ENCODE measurements at regions not wholly inside any gene's neighbourhood (a gene's known extent, or its start where the extent isn't known, plus 50 kb on each side); places are given as distances from the start of the nearest gene placed in this dataset.

DNA sequence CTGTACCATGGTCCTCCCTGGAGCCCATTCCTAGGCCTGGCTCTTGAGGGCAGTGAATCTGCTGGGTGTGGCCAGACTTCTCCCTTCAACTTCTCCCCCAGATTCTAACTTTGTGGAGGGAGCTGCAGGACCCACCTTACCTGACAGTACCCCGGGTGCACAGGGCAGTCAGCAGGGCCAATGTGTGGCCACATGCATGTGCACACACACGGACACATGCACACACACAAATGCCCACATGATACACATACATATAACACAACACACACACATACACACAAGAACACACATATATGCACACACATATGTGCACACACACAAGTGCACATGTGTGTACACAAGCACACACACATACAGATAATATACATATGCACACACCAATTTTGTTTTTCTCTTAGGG, 300.0 kb upstream of the HS6ST1 start:
- no peak for DNase-seq

DNA sequence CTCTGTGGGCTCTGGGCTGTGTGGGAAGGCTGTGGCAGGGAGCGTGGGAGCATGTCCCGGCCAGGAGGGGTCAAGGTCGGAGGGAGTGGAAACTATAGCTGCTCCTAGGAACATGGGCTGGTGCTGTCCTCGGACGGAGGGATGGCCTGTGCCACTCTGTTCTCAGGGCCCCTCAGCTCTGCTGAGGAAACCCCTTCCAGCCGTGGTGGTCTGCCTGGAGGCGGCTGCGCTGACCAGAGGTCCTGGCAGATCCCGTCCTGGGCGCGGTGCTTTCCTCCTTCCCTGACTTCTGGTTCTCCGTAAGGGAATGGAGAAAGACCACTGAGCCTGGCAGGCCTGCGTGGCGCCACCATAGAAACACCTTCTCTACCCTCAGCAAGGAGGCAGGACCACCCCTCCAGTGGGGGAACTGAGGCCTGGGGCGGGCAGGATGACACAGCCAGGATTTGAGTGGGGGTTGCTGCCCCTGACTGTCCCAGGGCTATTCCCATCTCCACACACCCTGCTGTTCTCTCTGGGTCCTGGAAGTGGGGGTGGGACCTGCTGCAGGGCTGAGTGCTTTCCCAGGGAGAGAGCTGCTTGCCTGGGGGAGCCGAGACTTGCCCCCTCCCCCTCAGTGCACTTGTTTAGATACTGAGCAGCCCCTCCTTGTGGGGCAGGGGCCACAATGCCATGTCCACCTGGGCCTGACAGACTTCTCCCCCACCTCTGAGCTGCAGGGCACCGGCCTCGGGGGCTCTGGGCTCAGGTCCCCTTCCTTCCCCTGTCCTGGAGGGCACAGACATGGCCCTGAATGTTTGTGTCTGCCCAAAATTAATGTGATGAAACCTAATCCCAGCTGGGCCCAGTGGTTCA, 301.0 kb upstream of the HS6ST1 start:
- peak in 1 of 4 experiments; percentile 1 for DNase-seq

DNA sequence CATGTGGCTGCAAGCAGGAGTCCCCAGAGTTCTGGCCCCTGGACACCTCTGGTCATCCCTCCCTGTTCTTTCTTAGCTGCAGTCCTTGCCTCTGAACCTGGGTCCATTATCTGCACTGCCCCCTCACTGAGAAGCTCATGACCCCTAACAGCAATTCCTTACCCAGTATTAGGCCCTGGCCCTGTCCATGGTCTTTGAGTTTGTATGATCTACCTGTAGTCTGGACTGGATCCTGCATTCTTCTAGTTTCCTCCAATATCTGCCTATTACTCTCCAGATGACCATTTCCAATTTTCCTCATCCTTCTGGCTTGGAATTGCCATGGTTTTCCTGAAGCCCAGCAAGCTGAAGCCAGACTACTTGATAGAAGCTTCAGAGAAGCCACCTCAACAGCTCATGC, 302.4 kb upstream of the HS6ST1 start:
- no peak for DNase-seq

DNA sequence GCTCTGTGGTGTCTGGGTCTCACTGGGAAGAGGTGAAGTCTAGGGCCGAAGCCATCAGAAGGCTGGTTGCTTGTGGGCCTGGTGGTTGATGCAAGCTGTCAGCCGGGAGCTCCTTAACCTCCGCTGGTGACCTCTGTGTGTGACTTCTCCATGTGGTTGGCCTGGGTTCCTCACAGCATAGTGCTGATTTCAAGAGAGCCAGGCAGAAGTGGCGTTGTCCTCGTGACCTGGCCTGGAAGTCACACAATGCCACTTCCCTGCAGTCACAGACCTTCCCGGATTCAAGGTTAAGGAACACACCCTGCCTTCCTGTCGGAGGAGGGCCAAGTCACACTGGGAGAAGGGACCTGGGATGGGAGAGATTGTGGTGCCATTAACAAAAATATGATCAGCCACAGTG, 303.7 kb upstream of the HS6ST1 start:
- DNase-seq = peak; percentile 75 to 92 (median 87)

DNA sequence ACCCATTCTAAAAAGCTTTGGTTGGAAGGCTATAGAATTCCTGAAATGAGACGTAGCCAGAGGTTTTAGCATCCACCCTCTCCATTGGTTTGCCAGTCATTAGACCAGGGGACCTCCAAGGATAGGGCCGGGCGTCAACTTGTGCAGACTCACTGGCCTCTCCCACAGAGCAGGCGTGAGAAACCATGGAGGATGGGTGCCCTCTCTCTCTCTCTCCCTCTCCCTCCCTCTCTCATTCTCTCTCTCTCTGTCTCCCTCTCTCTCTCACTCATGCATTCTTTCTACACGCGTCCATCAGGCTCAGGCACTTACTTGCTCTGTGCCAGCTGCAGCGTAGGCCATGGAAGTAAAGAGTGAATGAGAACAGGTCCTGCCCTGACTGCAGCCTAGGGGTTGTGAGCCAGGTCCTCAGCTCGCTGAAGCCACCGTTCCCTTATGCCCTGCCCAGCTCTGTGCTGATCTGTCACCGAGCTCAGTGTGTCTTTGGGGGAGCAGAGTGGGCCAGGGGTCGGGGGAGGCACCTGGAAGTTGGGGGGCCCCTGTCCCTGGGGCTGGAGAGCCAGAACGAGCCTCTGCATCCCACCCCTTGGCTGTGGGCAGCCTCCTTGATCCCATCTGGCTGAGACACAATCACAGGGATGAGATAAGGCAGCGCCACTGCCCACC, 304.4 kb upstream of the HS6ST1 start:
- DNase-seq = no peak

DNA sequence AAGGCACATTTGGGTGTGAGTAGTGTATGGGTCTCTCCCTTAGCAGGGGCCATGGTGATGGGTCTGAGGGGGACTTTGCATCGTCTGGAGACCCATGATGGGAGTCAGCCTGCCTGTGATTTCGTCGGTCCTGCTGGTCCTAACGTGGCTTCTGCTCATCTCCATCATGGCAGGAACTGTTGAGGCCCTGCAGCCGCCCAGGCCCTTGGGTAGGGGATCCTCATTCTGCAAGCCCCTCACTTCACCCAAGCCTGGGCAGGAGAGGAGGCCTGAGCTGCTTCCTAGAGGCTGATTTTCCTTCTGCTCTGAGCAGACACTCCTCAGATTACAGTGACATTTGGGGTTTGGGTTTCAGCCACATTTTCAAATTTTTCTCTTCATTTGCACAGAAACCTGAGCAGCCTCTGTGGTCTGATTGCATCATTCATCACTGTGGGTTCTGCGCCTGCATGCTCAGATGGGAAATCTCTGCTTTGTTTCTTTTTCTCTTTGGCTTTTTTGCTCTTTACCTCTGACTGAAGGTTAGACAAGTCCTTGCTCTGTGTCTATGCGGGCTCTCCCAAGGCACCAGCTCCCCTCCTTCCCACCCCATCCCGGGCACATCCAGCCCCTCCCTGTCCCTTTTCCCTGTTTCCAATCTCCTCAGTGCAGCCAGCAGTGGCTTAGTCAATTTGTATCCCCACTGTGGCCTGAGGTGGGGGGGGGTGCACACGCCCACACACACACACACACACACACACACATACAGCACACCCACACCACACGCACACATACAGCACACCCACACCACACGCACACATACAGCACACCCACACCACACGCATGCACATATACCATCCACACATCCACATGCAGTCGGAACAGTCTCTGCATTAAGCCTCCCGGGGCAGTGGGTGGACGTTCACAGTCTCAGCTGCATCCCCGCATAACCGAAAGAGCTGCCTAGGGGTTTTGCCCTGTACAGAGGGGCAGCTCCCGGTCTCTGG, 305.4 kb upstream of the HS6ST1 start:
- peak in 3 of 4 experiments; percentile 23 to 54 (median 23) for DNase-seq

DNA sequence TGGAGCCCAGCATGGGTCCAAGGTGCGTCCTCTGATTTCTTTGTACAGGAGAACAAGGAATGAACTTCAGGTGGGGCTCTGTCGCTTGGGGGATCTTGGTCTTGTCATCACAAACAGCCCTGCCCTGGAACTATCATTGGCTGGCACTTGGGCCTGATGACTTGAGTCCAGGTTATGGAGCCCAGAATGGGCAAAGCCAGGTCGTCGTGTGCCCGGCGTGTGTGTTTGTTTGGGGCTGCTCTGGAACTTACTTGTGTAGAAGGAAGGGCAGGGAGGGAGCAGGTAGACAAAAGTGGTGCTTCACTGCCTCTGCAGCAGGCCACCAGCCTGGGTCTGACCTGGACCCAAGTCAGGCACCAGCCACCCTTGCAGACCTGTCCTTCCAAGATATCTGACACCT, 306.3 kb upstream of the HS6ST1 start:
- DNase-seq = no peak

DNA sequence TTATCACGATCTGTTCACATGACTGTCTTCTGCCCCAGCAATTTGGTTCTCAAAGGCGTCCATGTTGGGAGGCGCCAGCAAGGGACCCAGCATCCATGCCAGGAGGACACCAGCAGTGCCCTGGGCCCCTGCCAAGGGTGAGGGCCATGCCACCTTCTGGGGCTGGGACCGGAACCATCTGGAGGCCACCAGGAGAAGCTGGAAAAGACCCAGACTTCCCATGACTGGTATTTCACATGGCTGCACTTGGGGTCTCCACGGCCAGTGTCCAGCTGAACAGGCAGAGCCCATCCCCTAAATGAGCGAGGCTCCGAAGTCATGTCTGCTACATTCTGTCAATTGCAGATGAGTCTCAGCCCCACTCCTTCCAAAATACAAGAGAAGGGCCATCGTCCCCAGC, 306.8 kb upstream of the HS6ST1 start:
- DNase-seq = no peak

DNA sequence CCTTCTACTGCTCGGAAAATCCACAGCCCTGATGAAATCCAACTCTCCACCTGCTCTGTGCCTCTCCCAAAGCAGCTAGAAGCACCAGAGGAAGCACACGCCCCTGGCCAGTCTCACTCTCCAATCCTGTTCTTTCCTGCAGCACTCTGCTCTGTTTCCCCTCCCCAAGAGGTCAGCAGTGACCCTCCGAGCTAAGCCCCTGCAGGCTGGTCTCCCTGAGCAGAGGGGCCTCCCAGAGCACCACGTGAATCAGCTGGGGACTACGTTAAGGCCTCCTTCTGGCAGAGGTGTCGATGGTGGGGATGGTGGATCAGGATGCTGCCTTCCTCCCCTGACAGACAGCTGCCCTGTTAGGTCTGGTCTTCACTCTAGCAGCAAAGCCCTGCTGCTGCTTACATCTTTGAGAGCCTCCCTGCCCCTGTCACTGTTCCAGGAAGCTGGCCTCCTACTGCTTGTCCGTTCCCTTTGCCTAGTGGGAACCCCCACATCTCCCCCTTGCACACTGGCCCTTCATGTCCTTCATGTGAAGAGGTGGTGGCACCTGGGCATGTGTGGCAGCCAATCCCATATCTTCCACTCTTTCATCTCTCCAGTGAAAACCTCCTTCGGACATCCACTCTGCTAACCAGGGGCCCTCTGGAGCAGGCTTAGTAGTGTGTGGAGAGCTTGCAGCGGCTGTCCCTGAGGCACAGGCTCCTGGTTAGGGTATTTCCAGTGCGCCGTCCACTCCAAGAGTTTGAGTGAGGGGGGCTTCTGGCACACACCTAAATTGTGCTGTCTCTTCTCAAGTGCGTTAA, 307.5 kb upstream of the HS6ST1 start:
- no peak for DNase-seq

DNA sequence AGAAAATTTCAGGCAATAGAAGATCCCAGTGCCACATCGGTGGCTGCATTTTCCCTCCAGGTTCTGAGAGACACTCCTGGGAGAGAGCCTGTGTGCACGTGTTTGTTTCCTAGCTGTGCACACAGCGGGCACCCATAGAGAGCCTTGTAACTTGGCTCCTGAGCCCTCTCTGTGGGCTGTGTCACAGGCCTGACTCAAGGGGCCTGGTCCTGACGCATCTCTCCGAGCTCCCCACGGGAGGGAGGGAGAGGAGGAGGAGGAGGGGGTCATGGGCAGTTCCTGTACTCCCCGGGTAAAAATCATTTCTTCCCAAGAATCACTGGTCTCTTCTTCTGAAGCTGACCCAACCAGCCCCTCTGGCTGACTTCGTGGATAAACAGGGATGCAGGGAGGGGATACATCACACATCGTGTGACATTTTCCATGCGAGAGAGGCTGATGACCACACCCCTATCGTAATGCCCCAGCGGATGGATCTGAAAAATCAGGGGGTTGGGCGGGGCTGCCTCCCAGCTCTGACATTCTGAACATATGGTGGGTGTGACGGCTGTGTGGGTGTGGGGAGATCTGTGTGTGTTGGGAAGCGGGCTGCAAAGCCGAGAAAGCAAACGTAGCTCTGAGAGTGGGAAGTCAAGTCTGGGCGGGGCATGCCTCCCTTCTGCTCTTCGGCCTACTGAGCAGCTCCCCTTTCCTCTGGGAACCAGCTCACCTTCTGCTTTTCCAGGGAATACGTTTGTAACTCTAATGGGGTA, 308.3 kb upstream of the HS6ST1 start:
- DNase-seq = no peak

DNA sequence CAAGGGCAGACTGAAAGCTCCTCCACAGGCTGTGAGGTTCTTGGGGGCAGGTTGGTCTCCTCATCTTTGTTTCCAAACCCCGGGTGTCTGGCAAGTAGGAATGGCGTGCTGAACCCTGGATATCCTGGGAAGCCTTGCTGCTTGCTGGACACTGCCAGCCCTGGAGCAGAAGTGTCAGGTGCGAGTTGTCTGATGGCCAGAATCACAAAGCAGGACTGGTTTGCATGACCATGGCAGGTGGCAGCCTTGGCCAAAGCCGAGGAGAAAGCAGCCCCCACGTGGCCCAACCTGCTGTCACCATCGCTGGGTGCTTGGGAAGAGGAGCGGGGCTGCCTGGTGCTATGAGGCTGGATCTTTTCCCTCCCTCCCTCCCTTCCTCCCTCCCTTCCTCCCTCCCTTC, 309.5 kb upstream of the HS6ST1 start:
- DNase-seq = no peak

DNA sequence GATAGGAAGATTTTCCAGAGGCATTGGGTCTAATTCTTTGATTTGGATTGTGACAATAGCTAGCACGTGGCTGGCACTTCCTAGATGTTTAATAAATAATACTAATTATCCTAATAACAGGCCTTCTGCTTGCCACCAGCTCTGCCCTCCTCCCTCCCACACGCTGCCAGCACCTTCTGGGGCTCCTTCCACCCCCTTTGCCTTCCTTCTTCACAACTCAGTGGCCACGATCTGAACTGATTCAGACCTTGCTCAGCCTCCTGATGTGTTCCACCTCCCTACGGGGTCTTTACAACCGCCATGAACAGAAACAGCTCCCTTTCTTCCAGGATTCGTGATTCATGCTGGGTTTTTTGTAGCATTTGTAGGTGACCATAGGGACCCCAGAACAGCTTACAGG, 310.3 kb upstream of the HS6ST1 start:
- DNase-seq = no peak

DNA sequence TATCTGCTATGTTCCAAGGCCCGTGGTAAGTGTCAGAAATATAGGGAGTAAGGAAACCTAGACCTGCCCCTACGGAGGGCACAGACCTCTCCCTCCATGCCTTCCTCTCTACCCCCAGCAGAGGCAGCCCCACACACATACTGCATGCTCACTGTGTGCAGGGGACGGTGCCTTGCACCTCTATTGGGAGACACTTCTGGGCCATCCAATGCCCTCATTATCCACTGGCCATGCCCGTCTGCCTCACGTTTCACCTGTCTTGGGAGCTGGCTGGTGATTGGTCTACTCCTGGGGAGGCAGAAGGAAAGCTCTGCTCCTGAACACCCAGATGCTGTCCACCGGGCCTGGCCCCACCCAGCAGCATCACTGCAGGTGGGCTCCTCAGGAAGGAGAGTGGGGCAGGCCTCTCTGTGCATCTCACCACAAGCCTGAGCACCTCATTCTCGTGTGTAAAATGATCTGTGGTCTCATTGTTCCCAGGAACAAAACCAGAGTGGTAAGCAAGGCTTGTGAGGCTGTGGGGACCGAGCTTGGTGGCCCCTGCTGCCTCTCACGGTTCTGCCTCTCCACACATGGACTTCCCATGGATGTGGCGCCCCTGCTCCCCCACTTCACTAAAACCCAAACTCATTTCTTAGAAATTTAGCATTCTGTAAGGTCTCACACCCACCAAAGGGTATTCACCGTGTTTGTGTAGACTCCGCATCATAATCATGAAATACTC, 312.5 kb upstream of the HS6ST1 start:
- DNase-seq = no peak

DNA sequence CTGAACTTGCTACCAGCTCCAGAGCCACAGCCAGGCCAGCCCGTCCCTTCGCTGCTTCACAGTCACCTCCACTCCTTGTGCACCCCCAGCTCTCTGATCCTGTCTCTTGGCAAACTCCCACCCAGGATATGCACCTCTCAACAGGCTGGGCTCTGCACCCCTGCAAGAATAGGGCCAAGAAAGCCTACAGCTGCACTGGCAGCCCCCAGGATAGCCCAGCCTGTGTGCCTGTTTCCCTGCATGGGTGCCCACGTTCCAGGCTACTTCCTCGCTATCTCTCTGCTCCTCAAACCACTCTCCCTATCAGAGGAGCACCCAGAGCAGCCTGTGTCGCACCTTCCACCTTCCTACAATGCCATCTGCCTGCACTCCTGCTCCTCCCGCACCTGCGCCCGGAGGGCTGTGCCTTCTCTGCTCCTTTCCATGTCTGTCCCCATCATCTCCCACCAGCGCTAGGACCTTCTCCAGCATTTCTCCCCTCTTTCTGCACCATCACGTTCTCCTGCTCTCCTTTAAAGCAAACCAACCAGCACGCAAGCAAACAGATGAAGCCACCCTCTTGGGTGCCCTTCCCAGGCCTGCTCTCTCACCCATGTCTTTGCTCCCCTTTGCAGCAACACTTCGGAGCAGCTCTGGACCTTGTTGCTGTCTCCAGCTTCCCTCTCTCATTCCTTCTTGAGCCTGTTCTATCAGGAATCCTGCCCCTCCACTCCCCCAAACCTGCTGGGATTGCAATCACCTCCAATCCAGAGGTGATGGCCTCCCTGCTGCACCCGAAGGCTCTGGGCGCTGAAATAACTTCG, 313.2 kb upstream of the HS6ST1 start:
- DNase-seq = no peak

DNA sequence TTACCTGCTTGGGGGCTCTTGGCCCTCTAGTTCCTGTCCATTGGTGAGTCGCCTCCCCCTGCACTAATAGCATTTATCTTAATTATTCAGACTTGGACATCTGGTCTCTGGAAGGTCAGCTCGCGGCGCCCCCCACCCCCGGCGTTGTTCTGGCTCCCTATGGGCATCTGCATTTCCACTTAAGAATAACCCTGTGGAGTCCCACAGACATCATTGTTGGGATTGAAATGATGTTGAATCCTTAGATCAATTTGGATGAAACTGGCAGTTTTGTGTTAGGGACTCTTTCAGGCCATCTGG, 313.8 kb upstream of the HS6ST1 start:
- no peak for DNase-seq

DNA sequence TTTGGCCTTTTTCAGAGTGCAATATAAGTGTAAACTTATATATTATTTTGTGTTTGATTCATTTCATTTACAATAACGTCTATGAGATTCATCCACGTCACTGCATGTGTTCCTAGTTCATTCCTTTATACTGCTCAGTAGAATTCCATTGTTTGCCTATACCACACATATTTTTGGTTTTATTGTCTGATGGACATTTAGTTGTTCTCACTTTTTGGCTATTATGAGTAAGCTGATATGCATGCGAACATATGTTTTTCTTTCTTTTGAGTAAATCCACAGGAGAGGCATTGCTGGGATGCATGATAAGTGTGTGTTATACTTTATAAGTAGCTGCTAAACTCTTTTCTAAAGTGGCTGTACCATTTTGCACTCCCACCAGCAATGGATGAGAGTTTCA, 314.8 kb upstream of the HS6ST1 start:
- DNase-seq = no peak

DNA sequence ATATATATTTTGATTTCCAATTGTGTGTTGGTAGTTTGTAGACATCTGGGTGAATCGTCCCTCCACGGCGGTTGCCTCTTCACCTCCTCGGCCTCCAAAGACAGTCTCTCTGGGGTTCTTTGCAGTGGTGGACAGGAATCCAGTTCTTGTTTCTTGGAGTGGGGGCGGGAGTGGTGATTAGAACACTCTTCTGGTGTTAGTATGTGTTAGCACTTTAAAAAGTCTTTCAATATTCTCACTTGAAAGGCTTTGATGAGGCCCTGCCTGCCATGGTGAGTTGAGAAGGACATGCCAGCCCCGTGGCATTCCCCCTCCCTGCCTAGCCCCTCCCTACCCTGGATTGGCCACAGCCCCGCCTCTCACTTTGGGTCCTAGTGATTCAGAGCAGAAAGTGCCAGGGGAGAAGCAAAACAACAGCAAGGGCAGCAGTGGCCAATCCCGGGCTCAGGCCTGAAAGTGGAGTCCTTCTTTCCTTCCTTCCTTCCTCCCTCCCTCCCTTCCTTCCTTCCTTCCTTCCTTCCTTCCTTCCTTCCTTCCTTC, 316.8 kb upstream of the HS6ST1 start:
- DNase-seq = peak in 2 of 4 experiments; percentile 15 to 20

DNA sequence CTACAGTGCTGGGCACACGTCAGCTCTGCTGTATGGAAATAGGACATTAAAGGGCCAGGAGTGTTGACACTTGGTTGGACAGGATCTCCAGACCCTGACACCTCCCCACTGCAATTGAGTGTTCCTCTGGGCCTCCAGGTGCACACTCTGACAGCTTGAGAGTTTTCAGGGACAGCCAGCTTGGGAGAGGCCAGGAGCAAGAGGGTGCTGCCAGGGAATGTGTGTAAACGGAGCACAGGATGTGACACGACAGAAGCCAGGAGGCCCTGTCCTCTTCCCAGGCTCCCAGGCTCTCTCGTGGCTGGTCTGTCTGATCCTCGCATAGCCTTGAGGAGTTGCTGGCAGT, 318.1 kb upstream of the HS6ST1 start:
- DNase-seq = no peak

DNA sequence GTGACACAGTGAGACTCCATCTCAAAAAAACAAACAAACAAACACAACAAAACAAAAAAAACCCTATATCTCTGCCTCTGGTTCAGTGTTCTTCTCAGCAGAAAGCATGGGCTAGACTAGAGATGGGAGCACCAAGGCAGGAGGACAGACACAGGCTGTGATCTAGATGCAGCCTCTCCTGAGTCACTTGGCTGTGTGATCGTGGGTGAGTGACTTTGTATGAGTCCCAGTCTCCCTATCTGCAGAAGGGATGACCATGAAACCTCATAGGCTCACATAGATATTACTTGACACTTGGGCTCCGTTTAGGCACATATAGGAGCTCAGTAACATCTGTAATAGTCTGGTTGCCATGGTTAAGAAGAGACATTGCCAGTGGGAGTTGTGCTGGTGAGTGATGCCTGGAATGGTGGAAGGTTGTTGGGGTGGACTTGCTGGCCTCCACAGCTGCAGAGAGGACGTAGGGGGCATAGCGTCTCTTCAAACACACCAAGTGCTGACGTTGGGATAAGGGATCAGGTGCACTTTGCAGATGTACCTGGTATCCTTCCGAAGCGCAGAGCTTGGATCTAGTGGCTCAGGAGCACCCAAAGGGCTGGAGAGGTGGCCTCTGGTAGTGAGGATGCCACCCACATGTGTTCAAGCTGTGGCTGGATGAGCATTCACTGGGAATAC, 318.9 kb upstream of the HS6ST1 start:
- DNase-seq = no peak
